Fibroblast of the aortic adventitia (primary cell): ENCODE measurements at regions not wholly inside any gene's neighbourhood (a gene's known extent, or its start where the extent isn't known, plus 50 kb on each side); places are given as distances from the start of the nearest gene placed in this dataset.

Source experiments
- DNase-seq: peaks from one replicate; pipeline ENCODE4 v3.0.0-alpha.2; 2010; ENCODE audit warnings: low read depth
- H3K4me3 ChIP-seq: 2 replicates; pipeline ENCODE4 v1.5.1; 2011; ENCODE audit warnings: low read depth, mild to moderate bottlenecking, control low read depth, low read length, moderate library complexity
- TF ChIP-seq, protein P1 (sequence below): IDR thresholded peaks from 2 replicates; pipeline ENCODE4 v1.5.1; 2011; ENCODE audit warnings: mild to moderate bottlenecking, low read length, control low read depth, inconsistent platforms; ENCODE audit not compliant: insufficient read depth

- peak overlapping the region; percentile 36 for H3K4me3 ChIP-seq
- DNase-seq, result peak; percentile 73
- TF ChIP-seq, protein P1, sequence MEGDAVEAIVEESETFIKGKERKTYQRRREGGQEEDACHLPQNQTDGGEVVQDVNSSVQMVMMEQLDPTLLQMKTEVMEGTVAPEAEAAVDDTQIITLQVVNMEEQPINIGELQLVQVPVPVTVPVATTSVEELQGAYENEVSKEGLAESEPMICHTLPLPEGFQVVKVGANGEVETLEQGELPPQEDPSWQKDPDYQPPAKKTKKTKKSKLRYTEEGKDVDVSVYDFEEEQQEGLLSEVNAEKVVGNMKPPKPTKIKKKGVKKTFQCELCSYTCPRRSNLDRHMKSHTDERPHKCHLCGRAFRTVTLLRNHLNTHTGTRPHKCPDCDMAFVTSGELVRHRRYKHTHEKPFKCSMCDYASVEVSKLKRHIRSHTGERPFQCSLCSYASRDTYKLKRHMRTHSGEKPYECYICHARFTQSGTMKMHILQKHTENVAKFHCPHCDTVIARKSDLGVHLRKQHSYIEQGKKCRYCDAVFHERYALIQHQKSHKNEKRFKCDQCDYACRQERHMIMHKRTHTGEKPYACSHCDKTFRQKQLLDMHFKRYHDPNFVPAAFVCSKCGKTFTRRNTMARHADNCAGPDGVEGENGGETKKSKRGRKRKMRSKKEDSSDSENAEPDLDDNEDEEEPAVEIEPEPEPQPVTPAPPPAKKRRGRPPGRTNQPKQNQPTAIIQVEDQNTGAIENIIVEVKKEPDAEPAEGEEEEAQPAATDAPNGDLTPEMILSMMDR, result peak; percentile 61
These were observed 583.4 kb downstream of the ACTL7B start for GRCh38 chr9:108272349-108272899.

GRCh38 chr9:108271646-108272348 is 584.0 kb downstream of the ACTL7B start:
- no peak overlapping the region for H3K4me3 ChIP-seq
- DNase-seq, result peak; percentile 77
- TF ChIP-seq, protein P1, result no peak

- H3K4me3 ChIP-seq, result no peak overlapping the region
- TF ChIP-seq, protein P1, result no peak
- no peak for DNase-seq
These were observed 584.5 kb downstream of the ACTL7B start for GRCh38 chr9:108271236-108271635.

GRCh38 chr9:108270561-108270960 is 585.2 kb downstream of the ACTL7B start:
- TF ChIP-seq, protein P1, result no peak
- DNase-seq, result no peak
- H3K4me3 ChIP-seq, result no peak overlapping the region

DNA sequence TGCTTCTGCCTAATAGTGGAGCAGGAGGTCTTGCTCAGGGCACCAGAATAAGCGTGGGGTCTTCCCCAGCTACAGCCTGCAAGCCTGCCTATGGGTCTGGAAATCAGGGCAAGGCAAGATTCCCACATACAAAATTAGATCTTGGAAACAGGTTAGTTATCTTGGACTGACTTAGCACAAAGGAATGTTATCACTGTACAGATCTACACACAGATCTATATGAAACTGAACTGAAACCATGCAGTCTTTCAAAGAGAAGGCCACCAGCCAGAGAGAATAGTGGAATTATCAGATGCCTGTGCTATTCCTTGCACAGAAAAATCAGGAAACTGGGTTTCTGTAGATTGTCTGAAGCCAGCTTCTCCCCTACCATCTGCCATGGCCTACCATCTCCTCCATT is 585.7 kb downstream of the ACTL7B start:
- H3K4me3 ChIP-seq, result no peak overlapping the region
- DNase-seq, result peak; percentile 64
- TF ChIP-seq, protein P1, result no peak

GRCh38 chr9:108269371-108269770 is 586.4 kb downstream of the ACTL7B start:
- TF ChIP-seq, protein P1, result no peak
- no peak for DNase-seq
- no peak overlapping the region for H3K4me3 ChIP-seq
